GM12874 (cell line): ENCODE measurements at regions not wholly inside any gene's neighbourhood (a gene's known extent, or its start where the extent isn't known, plus 50 kb on each side); places are given as distances from the start of the nearest gene placed in this dataset.

Source experiments
- TF ChIP-seq, protein P1 (sequence below): IDR thresholded peaks from 2 replicates; pipeline ENCODE4 v1.5.1; 2011; ENCODE audit warnings: low read depth, mild to moderate bottlenecking, control low read depth, low read length, moderate library complexity; ENCODE audit not compliant: insufficient read depth

DNA sequence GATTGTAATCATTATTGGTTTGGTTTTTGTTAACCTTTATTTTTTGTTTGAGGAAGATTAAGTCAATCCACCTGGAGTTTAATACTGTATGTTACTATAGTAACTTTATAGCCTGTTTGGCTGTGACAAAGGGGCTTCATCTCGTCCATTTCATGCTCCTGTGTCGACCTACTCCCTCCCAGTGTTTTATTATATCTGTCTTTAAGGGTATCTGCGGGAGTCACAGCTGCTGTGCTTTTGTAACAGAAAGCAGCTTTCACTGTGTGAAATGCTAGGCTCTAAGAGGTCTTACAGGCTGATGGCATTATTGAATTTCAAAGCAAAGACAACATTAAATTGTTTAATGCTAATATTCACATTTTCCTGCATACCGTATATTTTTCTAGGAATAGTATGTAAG is 698.0 kb upstream of the POU3F2 start:
- TF ChIP-seq, protein P1, sequence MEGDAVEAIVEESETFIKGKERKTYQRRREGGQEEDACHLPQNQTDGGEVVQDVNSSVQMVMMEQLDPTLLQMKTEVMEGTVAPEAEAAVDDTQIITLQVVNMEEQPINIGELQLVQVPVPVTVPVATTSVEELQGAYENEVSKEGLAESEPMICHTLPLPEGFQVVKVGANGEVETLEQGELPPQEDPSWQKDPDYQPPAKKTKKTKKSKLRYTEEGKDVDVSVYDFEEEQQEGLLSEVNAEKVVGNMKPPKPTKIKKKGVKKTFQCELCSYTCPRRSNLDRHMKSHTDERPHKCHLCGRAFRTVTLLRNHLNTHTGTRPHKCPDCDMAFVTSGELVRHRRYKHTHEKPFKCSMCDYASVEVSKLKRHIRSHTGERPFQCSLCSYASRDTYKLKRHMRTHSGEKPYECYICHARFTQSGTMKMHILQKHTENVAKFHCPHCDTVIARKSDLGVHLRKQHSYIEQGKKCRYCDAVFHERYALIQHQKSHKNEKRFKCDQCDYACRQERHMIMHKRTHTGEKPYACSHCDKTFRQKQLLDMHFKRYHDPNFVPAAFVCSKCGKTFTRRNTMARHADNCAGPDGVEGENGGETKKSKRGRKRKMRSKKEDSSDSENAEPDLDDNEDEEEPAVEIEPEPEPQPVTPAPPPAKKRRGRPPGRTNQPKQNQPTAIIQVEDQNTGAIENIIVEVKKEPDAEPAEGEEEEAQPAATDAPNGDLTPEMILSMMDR = no peak

DNA sequence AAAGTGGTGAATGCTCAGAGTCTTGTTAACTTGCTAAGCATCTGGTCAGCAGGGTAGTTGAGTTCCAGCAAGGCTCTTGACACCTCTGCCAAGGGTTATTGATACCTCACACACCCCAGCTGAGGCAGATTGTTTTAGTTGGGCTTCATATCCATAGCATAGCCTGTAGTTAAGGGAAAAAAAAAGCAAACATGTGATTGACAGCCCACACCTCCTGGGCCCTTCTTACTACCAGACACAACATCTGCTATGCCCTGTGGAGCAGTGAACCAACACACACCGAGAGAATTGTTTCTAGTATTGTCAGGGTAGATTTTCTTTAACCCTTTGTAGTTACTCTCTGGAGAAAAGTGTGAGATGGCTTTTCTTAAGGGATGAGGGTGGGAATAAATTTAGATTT is 697.0 kb upstream of the POU3F2 start:
- TF ChIP-seq, protein P1 = no peak

DNA sequence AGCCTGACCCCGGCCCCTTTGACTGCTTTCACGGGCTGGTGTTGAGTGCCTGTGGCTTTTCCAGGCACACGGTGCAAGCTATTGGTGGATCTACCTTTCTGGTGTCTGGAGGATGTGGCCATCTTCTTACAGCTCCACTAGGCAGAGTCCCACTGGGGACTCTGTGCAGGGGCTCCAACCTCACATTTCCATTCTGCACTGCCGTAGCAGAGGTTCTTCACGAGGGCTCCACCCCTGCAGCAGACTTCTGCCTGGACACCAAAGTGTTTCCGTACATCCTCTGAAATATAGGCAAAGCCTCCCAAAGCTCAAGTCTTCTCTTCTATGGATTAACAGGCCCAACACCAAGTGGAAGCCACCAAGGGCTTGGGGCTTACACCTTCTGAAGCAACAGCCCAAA is 691.5 kb upstream of the POU3F2 start:
- TF ChIP-seq, protein P1 = no peak

DNA sequence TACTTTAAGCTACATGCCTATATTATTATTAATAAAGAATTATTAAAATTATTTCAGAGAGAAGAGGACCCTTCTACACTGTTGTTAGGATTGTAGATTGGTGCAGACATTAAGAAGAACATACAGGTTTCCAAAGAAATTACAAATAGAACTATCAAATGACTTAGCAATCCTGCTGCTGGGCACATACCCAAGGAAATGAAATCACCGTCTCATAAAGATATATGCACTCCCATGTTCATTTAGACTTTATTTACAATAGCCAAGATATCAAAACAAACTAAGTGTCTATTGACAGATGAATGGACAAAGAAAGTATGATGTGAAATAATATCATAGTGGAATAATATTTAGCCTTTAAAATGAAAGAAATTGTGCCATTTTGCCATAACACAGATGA is 687.7 kb upstream of the POU3F2 start:
- TF ChIP-seq, protein P1 = no peak

DNA sequence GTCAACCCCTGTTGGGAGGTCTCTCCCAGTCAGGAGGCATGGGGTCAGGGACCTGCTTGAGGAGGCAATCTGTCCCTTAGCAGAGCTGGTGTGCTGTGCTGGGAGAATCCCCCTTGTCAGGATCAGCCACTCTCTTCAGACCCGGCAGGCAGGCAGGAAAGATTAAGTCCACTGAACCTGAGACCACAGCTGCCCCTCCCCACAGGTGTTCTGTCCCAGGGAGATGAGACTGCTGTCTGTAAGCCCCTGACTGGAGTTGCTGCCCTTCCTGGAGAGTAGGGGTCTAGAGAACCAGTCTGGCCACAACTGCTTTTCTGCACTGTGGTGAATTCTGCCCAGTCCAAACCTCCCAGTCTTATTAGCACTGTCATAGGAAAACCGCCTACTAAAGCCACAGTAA is 677.8 kb upstream of the POU3F2 start:
- TF ChIP-seq, protein P1 = no peak

DNA sequence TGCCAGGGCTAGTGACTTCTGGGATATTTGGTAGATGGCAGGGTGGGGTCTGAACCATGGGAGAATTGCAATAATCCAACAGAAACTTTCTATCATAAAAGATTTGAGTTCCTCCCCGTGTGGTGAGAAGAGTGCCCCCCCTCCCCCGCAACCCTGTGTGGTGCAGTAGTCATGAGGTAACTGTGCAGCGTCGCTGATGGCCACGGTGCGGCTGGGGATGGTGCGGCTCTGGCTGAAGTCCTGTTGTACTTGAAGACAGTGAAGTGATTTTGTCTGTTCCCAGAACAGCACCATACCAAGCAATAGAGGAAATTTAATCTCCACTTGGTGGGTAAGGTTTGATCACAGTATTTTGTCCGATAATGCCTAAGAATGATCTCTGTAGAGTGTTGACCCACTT is 654.8 kb upstream of the POU3F2 start:
- TF ChIP-seq, protein P1 = no peak

DNA sequence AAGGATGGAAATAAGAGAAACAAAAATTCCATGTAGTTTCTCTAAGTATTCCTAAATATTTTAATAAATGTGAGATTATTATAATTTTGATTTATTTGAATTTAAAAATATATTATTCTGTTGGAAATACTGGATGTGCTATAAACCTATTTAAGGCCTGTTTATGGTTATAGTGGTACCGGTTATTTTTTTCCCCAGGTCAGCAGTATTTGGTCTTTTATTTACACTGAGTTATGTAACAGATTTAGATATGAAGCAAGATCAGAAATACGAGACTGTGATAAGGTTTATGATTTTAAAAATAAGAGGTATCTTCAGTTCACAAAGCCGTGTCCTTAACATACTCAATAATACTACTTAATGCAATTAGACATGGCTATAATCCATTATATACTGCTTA is 634.3 kb upstream of the POU3F2 start:
- TF ChIP-seq, protein P1 = no peak
